ENCODE measurements at regions not wholly inside any gene's neighbourhood (a gene's known extent, or its start where the extent isn't known, plus 50 kb on each side); places are given as distances from the start of the nearest gene placed in this dataset.
"Not testable (repeated sequence)": the region's sequence is repeated elsewhere in the genome, so short reads cannot be mapped to it uniquely, and the experiment has no call there.

GRCh38 chr14:104268725-104269436, 130.5 kb downstream of the KIF26A start:
- WGBS (ENCODE audit: insufficient coverage), result 85% methylated on average over 22 of the region's 25 CpGs
- no peak overlapping the region for H3K4me3 ChIP-seq (ENCODE audit: control extremely low read depth in 1 of 5, extremely low read depth in 1 of 5, insufficient read depth in 1 of 5, low read depth in 2 of 5, low read length in 4 of 5)
- no peak overlapping the region for H3K27ac ChIP-seq (ENCODE audit: low read length in 2 of 2)
- H3K27ac Mint-ChIP-seq, result no peak overlapping the region
- no peak overlapping the region for H3K4me2 ChIP-seq (replicated peaks; ENCODE audit: low read depth, low read length, poor library complexity, severe bottlenecking)
- ATAC-seq (ENCODE audit: low read depth) (no peak), DNase-seq (no peak)
- H4K20me1 ChIP-seq (ENCODE audit: control insufficient read depth, insufficient read depth, low read length, poor library complexity, severe bottlenecking), result no peaks in the 10 kb centered on the region
- H3K36me3 ChIP-seq (replicated peaks in 1 of 2; ENCODE audit: control extremely low read depth in 1 of 2, control insufficient read depth in 1 of 2, extremely low read depth in 1 of 2, insufficient read depth in 2 of 2, low read length in 1 of 2), result no peaks in the 10 kb centered on the region
- no peak overlapping the region for H3K9ac ChIP-seq (ENCODE audit: low read length)
- H3K27me3 Mint-ChIP-seq, result no peaks in the 10 kb centered on the region
- H3K9me3 ChIP-seq (ENCODE audit: control extremely low read depth in 1 of 3, control insufficient read depth in 2 of 3, insufficient read depth in 1 of 3, low read length in 2 of 3), result no peaks in the 10 kb centered on the region
- no peak for TF ChIP-seq EZH2 (IDR thresholded peaks at IDR 0.05; ENCODE audit: borderline replicate concordance, insufficient read depth, low read depth, low read length, poor library complexity, severe bottlenecking)
- TF ChIP-seq, protein P1, sequence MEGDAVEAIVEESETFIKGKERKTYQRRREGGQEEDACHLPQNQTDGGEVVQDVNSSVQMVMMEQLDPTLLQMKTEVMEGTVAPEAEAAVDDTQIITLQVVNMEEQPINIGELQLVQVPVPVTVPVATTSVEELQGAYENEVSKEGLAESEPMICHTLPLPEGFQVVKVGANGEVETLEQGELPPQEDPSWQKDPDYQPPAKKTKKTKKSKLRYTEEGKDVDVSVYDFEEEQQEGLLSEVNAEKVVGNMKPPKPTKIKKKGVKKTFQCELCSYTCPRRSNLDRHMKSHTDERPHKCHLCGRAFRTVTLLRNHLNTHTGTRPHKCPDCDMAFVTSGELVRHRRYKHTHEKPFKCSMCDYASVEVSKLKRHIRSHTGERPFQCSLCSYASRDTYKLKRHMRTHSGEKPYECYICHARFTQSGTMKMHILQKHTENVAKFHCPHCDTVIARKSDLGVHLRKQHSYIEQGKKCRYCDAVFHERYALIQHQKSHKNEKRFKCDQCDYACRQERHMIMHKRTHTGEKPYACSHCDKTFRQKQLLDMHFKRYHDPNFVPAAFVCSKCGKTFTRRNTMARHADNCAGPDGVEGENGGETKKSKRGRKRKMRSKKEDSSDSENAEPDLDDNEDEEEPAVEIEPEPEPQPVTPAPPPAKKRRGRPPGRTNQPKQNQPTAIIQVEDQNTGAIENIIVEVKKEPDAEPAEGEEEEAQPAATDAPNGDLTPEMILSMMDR (IDR thresholded peaks at IDR 0.05), result no peak
- no peak overlapping the region for H2AFZ ChIP-seq (ENCODE audit: insufficient read depth, low read depth, low read length, poor library complexity, severe bottlenecking)
- POLR2A ChIA-PET, result no interaction called here
- no peaks in the 10 kb centered on the region for H3K79me2 ChIP-seq (ENCODE audit: control insufficient read depth, insufficient read depth, low read length)
- CTCF ChIA-PET, result no interaction called here
- no peak overlapping the region for H3K4me3 Mint-ChIP-seq
- H3K4me1 ChIP-seq (ENCODE audit: control insufficient read depth in 2 of 2, insufficient read depth in 2 of 2, low read length in 2 of 2), result no peaks in the 10 kb centered on the region
- no peaks in the 10 kb centered on the region for H3K4me1 Mint-ChIP-seq
- H3K27me3 ChIP-seq (replicated peaks in 1 of 4; ENCODE audit: control extremely low read depth in 1 of 4, control insufficient read depth in 3 of 4, insufficient read depth in 4 of 4, low read length in 3 of 4), result no peaks in the 10 kb centered on the region
- no peaks in the 10 kb centered on the region for H3K9me3 Mint-ChIP-seq (ENCODE audit: insufficient read depth)
- intact Hi-C loops (cut with micrococcal nuclease), result no loop called here

- H3K4me1 ChIP-seq (ENCODE audit: control insufficient read depth in 2 of 2, insufficient read depth in 2 of 2, low read length in 2 of 2); intact Hi-C loops (cut with micrococcal nuclease); H2AFZ ChIP-seq (ENCODE audit: insufficient read depth, low read depth, low read length, poor library complexity, severe bottlenecking); H3K27me3 ChIP-seq (replicated peaks in 1 of 4; ENCODE audit: control extremely low read depth in 1 of 4, control insufficient read depth in 3 of 4, insufficient read depth in 4 of 4, low read length in 3 of 4); H3K79me2 ChIP-seq (ENCODE audit: control insufficient read depth, insufficient read depth, low read length); H3K27ac Mint-ChIP-seq; H4K20me1 ChIP-seq (ENCODE audit: control insufficient read depth, insufficient read depth, low read length, poor library complexity, severe bottlenecking); H3K4me3 Mint-ChIP-seq; H3K4me1 Mint-ChIP-seq; H3K27me3 Mint-ChIP-seq; H3K4me2 ChIP-seq (replicated peaks; ENCODE audit: low read depth, low read length, poor library complexity, severe bottlenecking); ATAC-seq (ENCODE audit: low read depth); H3K27ac ChIP-seq (ENCODE audit: low read length in 2 of 2); H3K4me3 ChIP-seq (ENCODE audit: control extremely low read depth in 1 of 5, extremely low read depth in 1 of 5, insufficient read depth in 1 of 5, low read depth in 2 of 5, low read length in 4 of 5); H3K9me3 ChIP-seq (ENCODE audit: control extremely low read depth in 1 of 3, control insufficient read depth in 2 of 3, insufficient read depth in 1 of 3, low read length in 2 of 3); H3K9ac ChIP-seq (ENCODE audit: low read length); POLR2A ChIA-PET; CTCF ChIA-PET; DNase-seq; H3K36me3 ChIP-seq (replicated peaks in 1 of 2; ENCODE audit: control extremely low read depth in 1 of 2, control insufficient read depth in 1 of 2, extremely low read depth in 1 of 2, insufficient read depth in 2 of 2, low read length in 1 of 2); H3K9me3 Mint-ChIP-seq (ENCODE audit: insufficient read depth): not testable (repeated sequence)
- WGBS (ENCODE audit: insufficient coverage), result 93% methylated on average over 21 of the region's 34 CpGs
Measured at GRCh38 chr14:104269511-104270241, 131.3 kb downstream of the KIF26A start.
